Caki2 (cell line): ENCODE measurements at regions not wholly inside any gene's neighbourhood (a gene's known extent, or its start where the extent isn't known, plus 50 kb on each side); places are given as distances from the start of the nearest gene placed in this dataset.

Source experiments
- DNase-seq: peaks from one replicate; pipeline ENCODE4 v3.0.0-alpha.2; 2015; ENCODE audit warnings: low read depth
- in situ Hi-C: cut with HindIII; loops from 2 replicates; pipeline ENCODE4 v1.10.0; 2016; ENCODE audit warnings: low sequenced_read_pairs, low pct_unique_long_range_greater_than_20kb, mixed read lengths

GRCh38 chr7:42606193-42606905, 305.5 kb downstream of the C7orf25 start:
- DNase-seq: no peak
- in situ Hi-C loops: no loop called here

- in situ Hi-C loops: no loop called here
- DNase-seq: no peak
Measured at GRCh38 chr7:42605406-42606192, 306.3 kb downstream of the C7orf25 start.

DNA sequence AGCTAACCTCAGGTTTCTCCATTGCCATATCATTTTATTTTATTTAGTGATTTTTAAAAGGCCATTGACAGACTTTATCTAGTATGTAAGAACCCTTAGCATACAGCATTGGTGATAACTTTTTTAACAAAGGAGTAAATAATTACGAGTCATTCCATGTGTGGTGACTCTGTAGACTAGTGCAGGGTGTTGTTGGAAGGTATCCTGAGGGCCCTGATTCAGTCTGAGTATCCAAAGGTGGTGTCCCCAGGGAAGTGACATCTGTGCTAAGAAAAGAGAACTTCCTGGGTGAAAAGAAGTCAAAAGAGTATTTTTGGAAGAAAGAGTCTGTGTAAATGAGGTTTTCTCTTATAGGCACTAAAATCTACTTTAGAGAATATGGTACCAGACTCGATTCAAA, 308.4 kb downstream of the C7orf25 start:
- no peak for DNase-seq
- in situ Hi-C loops: no loop called here

GRCh38 chr7:42597300-42597699, 314.6 kb downstream of the C7orf25 start:
- in situ Hi-C loops: no loop called here
- DNase-seq: no peak

- no peak for DNase-seq
- in situ Hi-C loops: no loop called here
Measured at GRCh38 chr7:42596737-42597136, 315.1 kb downstream of the C7orf25 start.

GRCh38 chr7:42593860-42594259, 318.0 kb downstream of the C7orf25 start:
- no peak for DNase-seq

GRCh38 chr7:42590771-42591310, 321.0 kb downstream of the C7orf25 start:
- DNase-seq: no peak
- in situ Hi-C loops: no loop called here

More at GRCh38 chr7:42593860-42594259, 318.0 kb downstream of the C7orf25 start:
- in situ Hi-C loops: no loop called here

DNA sequence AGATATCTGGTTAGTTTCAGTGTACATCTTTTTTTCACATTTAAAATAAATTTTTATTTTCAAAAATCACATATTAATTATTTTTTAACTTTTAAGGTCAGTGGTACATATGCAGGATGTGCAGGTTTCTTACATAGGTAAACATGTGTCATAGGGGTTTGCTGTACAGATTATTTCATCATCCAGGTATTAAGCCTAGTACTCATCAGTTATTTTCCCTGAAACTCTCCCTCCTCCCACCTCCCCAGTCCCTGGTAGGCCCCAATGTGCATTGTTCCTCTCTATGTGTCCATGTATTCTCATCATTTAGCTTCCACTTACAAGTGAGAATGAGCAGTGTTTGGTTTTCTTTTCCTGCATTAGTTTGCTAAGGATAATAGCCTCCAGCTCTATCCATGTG, 323.0 kb downstream of the C7orf25 start:
- in situ Hi-C loops: no loop called here
- DNase-seq: no peak

DNA sequence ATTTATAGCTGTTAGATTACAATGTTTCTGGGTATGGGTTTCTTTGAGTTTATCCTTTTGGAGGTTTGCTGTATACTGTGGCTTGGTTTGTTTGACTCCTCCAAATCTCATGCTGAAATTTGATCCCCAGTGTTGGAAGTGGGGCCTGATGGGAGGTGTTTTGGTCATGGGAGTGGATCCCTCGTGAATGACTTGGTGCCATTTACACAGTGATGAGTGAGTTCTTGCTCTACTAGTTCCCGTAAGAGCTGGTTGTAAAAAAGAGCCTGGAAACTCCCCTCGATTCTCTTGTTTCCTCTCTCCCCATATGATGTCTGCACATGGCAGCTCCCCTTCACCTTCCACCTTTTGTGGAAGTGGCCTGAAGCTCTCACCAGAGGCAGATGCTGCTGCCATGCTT, 324.1 kb downstream of the C7orf25 start:
- no peak for DNase-seq
- in situ Hi-C loops: no loop called here

DNA sequence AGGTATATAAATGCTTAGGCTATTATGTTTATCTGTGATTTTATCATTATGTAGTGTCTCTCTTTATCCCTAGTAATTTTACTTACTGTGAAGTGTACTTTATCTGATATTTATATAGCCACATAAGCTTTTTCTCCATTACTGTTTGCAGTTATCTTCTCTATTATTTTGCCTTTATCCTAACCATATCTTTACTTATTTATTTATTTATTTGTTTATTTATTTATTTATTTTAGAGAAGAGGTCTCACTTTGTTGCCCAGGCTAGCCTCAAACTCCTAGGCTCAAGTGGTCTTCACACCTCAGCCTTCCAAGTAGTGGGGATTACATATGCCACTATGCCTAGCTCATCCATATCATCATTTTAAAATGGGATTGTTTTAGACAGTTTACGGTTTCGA, 331.8 kb downstream of the C7orf25 start:
- no peak for DNase-seq
- in situ Hi-C loops: no loop called here

- DNase-seq: no peak
- in situ Hi-C loops: no loop called here
Measured at GRCh38 chr7:42575171-42575570, 336.7 kb downstream of the C7orf25 start.

DNA sequence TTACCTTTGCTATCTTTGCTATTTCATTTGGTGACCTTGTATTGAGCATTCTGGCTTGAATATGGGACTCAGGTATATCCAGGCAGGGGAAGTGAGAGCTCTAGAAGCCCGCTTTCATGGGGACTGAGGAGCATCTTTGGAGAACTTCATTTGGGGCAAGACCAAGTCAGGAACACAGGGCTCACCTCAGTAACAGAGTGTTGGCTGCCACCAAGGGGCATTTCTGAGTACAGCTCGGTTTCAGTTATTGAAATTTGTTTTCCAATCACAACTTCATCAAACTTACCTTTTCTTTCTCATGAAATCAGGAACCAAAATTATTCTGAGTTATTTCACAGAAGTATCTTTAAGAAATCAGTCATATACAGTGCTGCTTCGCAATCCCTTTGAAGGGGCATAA, 337.2 kb downstream of the C7orf25 start:
- no peak for DNase-seq
- in situ Hi-C loops: no loop called here

DNA sequence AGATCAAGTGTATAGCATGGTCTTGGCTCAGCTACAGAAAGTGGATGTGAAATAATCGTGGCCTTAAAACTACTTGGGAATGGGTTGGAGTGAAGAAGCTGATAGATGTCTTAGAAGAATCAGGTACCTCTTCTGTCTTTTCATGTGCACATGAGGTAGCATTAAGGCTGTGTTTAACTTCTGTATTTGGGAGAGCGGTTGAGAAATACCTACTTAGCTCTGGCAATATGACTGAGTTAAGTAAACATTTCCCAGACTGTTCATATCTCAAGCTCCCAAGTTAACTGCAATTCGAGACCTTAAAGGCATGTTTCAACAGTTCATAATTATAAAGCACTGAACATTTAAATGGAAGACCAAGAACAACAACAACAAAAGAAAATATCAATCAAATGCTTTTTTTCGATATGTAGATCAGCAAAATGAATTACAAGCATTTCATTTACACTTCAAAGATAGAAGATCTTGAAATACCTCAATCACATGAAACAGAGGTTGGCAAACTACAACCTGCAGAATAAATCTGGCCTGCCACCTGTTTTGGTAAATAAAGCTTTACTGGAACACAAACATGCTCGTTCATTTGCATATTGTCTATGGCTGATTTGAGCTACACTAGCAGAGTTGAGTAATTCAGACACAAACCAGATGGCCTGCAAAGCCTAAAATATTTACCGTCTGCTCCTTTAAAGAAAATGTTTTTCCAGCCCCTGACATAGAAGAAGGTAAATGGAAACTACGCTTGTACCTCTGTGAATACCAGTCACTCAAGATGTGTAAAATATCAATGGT, 337.1 kb upstream of the GLI3 start:
- in situ Hi-C loops: no loop called here
- no peak for DNase-seq

DNA sequence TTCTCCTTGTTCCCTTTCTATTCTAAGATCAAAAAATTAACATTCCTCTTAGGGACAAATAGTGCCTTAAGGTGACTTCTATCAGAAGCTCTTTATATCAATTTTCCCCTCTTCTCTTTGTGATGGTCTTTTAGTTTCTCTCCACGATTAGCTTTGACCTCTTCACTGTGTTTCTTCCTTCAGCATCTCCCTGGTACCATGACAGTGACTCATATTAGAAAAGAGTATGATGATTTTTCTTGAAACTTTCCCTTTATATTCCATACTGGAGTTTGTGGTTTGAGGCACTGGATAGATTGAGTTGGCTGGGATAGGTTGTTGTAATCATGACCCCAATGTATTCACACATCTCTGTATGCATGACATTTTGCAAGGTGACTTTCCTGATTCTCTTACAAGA, 335.6 kb upstream of the GLI3 start:
- DNase-seq: no peak
- in situ Hi-C loops: no loop called here

GRCh38 chr7:42572056-42572455, 335.0 kb upstream of the GLI3 start:
- DNase-seq: no peak
- in situ Hi-C loops: no loop called here

DNA sequence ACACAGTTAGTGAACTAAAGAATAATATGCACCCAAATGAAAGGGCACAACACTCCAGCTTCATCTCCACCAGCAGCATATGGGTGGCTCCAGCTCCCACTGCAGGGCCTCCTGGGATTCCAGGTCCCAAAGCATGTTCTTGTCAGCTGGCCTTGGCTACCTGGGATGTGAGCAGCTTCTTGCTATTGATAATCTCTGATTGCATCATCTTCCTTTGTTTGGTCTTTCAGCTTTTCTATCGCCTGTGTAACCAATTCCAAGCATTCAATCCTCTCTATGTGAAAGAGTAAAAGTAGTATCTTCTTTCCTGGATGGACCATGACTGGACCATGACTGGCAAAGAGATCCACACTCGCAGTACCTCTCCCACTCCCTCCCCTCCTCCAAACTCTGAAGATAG, 333.9 kb upstream of the GLI3 start:
- in situ Hi-C loops: no loop called here

GRCh38 chr7:42567051-42567450, 330.0 kb upstream of the GLI3 start:
- in situ Hi-C loops: no loop called here
- DNase-seq: no peak

More for the DNA sequence above, 333.9 kb upstream of the GLI3 start:
- DNase-seq: no peak

DNA sequence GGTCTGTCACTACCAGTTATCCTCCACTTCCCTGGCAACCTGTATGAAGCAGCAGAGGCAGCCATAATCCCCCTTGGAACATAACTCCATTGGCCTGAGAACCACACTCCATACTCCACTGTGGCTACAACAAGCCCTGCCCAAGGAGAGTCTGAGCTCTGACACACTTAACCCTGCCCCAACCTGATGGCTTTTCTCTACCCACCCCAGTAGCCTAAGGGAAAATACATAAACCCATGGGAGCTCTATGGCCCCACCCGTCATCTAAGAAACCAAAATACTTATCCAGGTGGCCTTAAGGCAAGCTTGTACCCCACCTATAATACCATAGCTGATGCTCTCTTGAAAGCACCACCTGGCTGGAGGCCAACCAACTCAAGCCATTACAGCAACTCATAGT, 324.8 kb upstream of the GLI3 start:
- in situ Hi-C loops: no loop called here
- DNase-seq: no peak

DNA sequence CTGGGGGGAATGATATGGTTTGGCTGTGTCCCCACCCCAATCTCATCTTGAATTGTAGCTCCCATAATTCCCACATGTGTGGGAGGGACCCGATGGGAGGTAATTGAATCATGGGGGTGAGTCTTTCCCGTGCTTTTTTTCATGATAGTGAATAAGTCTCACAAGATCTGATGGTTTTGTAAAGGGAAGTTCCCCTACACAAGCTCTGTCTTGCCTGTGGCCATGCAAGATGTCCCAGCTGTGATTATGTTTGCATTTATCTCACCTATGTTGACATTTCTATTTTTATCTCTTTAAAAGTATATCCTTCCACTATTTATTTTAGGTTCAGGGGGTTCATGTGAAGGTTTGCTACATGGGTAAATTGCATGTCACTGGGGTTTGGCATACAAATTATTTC, 323.9 kb upstream of the GLI3 start:
- in situ Hi-C loops: no loop called here
- no peak for DNase-seq
